ENCODE measurements at regions not wholly inside any gene's neighbourhood (a gene's known extent, or its start where the extent isn't known, plus 50 kb on each side); places are given as distances from the start of the nearest gene placed in this dataset.

DNA sequence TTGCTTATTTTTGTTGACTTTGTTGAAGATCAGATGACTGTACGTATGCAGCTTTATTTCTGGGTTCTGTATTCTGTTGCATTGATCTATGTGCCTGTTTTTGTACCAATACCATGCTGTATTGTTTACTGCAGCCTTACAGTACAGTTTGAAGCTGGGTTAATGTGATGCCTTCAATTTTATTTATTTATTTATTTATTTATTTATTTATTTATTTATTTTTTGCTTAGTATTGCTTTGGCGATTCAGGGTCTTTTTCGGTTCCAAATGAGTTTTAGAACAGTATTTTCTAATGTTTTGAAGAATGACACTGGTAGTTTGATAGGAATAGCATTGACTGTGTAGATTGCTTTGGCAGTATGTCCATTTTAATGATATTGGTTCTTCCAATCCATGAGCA is 210.3 kb downstream of the EPM2A start:
- no peak for DNase-seq (ENCODE audit: low read depth, low spot score)

DNA sequence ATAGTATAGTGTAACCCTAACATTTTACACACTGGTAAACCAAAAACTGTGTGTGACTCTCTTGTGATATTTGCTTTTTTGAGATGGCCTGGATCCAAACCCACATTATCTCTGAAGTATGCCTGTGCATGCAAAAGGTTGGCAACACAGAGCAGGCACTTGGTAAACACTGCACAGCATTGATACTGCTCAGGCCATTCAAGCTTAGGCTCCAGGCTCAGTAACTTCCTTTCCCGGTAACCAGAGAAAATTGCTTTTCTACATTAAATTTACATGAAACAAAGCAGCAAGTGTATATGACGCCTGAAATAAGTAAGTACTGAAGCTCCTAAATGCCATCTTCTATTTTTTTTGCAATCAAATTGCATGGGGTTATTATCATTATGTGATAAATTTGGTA is 205.7 kb downstream of the EPM2A start:
- DNase-seq (ENCODE audit: low read depth, low spot score) = no peak

DNA sequence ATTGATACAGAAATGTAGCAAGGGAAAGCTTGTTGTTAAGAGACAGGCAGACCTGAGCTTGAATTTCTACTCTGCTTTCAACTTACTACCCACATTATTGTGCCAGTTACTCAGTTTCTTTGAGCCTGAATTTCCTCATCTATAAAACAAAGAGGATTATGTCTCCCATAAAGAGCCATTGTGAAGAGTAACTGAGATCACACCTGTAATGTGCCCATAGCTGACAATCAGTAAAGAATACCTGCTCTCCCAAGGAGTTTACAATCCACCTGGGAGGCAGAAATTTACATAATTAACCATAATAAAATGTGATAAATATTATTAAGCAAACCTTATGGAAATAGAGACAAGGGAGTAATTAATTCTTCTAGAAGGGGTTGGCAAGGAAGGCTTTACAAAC is 204.9 kb downstream of the EPM2A start:
- no peak for DNase-seq (ENCODE audit: low read depth, low spot score)

DNA sequence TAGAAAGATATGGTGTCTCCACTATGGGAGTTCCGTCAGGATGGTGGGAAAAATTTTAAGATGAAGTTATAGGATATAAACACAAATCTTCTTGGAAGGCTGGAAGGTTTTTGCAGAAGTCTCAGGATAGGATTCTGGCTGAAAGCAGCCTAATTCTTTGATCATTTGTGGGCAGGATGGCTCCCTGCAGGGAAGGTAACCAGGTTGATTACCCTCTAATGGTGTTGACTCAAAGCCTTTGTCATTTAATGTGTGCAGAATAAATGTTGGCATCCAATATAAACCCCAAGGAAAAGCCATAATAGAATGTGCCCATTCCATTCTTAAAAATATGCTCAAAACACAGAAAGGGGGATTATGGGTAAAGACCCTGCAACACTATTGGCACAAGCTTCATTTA is 204.3 kb downstream of the EPM2A start:
- DNase-seq (ENCODE audit: low read depth, low spot score) = no peak

DNA sequence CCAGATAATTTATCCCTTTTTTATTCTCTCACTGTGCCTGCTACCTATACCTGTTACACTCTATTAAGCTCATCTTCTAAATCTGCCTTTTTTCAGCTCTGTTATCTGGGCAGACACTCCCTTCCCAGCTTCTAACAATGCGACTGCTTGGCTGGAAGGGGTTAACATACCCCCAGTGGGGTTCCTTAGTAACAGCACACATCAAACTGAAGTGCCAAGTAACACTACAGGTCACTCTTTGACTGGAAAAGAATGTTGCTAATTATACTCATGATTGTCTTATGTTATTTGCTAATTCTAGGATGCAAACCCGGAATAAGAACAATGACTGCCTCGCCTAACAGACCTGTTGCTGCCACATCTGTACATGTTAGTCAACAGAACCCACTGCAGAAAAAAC is 203.5 kb downstream of the EPM2A start:
- no peak for DNase-seq (ENCODE audit: low read depth, low spot score)

DNA sequence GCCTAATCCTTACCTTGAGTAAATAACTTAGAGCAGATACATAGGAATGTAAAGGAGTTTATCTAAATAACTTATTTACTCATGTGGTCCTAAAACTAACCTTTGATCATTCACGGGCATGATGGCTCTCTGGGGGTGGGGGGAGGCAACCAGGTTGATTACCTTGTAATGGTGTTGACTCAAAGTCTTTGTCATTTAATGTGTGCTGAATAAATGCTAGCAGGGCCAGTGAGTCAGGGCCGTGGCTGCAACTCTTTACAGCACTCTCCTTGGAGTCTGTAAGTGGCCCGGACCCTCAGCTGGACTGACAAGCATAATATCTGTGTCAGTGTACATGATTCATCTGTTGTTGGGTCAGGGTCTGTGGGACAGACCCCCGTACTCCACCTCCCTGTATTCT is 203.0 kb downstream of the EPM2A start:
- DNase-seq (ENCODE audit: low read depth, low spot score) = no peak

DNA sequence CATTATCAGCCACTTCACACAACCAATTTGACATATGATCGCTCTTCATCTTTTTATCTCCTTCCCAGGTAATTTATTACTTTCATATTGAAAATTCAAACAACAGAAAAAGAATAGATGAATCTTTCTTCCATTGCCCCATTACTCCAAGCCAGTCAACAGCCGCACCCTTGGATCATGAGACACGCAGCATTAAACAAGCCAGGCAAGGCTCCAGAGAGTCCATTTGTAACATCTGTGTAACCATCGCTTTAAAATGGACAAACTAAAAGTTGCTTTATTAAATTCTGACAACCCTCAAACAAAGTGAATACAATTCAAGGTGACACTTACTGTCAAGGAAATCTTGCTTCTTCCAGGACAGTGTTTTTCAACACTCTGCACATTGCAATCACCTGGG is 200.3 kb downstream of the EPM2A start:
- no peak for DNase-seq (ENCODE audit: low read depth, low spot score)

DNA sequence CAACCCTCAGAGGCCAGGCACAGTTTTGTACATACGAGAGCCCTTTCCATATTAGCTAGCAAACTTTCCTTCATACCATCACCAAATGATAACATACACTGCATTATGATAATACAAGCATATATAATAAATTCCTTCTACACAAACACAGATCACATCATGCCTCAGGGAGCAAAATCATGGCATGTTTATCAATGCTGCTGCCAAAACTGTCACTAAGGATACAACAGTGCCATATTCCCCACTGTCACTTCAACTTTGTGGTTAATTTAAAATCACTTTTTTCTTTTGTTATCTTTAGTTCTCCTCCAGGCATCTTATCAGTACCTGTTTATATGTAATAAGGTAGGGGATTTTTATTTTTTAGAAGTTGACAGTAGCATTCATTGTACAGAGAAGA is 196.3 kb downstream of the EPM2A start:
- DNase-seq (ENCODE audit: low read depth, low spot score) = no peak

DNA sequence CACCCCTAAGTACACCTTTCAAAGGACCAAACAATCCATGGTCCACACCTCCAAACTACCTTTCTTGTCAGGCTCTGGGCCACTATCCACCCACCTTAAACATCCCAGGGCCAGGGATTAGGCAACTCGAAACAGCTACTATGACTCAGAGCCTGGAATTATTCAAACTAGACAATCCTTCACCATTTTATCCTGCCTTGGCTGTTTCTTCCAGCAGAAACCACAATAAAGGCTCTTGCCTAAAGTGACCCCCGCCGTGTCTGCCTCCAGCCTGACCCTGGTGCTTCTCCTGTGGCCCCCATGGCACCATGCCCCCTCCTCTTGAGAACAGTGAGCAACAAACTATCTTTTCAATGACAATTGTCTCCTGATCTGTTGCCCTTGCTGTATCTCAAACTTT is 195.5 kb downstream of the EPM2A start:
- no peak for DNase-seq (ENCODE audit: low read depth, low spot score)

DNA sequence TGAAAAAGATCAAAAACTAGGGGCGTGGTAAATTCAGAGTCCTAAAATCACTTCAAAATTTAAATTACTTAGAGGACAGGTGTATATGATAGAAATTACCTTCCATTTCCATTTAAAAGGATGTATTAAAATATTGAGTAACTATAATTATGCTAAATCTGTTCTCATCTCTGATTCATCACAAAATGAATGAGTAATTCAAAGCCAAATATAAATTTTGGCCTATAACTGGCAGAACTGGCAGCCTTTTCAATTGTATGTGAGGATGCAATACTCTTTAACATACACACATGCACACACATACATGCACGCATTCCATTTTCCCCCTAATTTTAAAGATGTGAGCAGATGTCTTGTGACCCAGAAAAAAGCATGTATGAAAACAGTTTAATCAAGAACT is 194.6 kb downstream of the EPM2A start:
- no peak for DNase-seq (ENCODE audit: low read depth, low spot score)

DNA sequence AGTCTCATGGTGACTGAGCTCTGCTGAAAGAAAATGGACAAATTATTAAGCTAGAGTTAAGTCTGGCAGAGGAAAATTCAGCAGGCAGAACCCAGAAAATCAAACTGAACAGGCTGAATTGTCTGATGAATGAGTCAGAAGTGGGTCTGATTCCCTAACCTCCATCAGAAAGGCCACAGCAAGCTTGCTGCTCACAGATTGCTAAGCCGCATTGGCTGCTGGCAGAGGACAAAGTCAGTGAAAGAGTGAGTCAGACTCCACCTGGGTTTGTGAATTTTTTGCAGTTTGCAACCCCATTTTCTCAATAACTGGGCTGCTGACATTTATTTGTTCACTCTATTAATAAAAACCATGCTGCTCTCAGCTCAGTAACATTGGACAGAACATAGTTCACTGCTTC is 191.3 kb downstream of the EPM2A start:
- DNase-seq (ENCODE audit: low read depth, low spot score) = no peak

DNA sequence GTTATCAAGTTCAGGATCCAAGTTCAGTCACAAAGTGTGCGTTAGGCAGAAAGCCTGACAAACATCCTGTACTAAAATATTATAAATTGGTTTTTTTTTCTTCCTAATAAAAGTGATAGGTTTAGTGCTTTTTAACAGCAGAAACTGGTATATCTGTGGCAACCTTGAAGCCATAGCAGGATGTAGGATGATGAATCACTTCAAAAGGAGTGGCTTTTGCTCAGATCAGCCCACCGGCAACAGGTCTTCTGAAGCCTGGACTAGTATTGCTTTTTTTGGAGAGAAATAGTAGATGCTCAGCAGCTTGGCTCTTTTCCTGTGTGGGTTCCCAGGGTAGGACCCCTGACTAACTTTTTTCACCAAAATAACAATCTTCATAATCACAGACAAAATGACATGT is 190.8 kb downstream of the EPM2A start:
- no peak for DNase-seq (ENCODE audit: low read depth, low spot score)

DNA sequence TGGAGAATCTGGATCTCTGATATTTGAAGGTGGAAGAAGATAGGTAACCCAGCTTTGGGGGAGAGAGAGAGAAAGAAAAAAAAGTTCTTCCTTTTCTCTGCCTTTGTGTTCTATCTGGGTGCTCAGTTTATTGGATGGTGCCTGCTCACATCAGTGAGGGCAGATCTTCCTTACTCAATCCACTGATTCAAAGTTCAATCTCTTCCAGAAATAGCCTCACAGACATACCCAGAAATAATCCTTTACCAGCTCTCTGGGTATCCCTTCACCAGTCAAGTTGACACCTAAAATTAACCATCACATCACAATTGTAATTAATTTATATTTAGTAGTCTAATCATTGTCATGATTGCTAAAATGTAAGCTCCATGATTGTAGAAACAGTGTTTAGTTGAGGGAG is 189.1 kb downstream of the EPM2A start:
- DNase-seq (ENCODE audit: low read depth, low spot score) = no peak

DNA sequence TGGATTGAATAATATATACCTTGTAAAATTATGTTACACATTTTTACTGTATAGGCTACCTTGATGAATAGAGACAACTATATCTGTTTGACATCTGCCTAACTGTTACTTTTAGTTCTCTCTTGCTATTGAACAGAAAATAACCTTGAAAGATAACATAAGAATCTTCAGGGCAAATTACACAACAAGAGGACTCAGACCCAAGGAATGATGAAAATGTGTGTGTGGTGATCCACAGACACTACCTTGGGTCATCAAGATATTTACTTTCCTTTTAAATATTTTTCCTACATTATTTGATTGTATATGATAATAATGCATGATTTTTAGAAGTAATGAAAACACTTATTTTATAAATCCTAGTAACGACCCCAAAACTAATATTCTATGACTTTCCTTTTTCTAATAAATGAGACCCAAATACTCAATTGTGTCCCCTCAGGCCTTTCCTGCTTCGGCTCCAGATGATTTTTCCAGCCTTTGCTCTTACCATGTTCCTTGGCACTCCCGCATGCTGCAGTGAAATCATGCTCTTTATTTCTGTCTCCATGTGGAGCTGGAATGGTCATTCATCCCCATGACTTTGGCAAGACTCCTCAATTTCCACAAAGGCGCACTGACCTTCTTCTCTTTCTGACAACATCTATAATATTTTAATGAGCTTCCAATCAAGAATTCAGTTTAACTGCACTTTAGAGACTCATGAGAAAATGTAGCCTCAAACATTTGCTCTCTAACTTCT is 187.6 kb downstream of the EPM2A start:
- DNase-seq (ENCODE audit: low read depth, low spot score) = no peak

DNA sequence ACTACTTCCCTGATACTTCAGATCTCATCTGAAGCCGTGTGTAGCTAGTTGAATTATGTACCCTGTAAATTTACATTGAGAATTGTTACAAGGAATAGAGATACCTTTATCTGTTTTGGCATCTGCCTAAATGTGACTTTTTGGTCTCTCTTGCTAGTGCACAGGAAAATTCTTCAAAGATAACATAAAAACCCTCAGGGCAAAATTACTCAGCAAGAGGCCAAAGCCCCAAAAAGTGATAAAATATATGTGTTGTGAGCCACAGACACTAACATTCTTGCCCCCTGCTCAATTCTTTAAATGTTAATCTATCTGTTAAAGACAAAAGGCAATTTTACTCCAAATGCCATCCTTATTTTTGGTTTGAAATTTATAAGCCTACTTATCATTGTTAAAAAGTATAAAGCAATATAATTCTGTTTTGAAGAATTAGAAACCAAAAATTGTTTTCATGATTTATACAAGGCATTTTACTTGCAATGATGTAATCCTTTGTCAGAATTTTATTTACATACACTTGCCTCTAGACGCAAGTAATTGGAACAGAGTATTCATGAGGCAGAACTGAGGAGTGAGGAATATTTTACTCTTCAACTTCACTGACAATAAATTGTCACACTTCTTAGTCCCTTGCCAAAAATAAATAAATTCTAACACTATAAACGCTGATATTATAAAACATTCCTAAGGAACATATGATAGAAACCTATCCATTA is 186.2 kb downstream of the EPM2A start:
- DNase-seq (ENCODE audit: low read depth, low spot score) = no peak

DNA sequence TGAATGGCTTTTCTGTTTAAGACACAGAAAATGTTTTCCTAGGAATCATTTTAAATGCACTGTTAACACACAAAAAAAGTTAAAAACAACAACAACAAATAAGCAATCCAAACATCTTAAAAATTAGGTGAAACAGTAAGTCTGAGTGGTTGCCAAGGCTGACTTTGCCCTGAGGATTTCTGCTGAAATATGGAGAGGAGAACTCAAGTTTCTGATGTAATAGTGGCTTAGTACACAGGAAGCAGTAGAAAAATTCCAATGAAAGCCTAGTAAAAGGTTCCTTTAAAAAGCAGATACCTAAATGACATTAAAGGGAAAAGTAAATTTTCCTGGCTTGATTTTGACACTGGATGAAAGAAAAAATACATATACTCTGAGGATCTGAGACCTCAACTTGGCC is 184.2 kb downstream of the EPM2A start:
- no peak for DNase-seq (ENCODE audit: low read depth, low spot score)

DNA sequence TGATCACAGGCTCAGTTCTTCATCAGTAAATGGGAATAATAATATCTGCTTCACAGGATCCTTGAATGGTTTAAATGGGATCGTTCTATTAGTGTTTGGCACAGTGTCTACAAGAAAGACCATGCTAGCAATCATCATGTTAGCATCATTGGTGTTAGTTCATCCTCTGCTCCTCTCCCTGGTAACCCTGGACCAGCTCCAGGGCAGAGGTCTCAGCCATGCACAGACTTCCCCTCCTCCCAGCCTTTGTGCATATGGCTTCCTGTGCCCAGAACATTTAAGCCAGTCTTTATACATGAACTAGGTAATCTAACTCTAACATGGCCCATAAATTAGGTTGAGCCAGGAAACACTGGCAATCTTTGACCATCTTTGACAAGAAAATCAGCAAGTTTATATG is 180.2 kb downstream of the EPM2A start:
- DNase-seq (ENCODE audit: low read depth, low spot score) = no peak

DNA sequence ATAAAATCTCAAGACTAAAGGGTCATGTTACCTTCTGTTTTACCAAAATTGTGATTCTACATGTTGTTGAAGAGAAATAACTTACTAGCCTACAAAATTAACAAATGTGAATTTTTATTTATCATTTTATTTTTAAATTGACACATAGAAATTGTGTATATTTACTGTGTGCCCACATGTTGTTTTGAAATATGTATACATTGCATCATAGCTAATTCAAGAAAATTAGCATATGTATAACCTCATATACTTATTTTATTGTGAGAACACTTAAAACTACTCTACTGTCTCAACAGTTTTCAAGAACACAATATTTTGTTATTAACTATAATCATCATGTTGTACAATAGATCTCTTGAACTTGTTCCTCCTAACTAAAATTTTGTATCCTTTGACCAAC is 177.8 kb downstream of the EPM2A start:
- no peak for DNase-seq (ENCODE audit: low read depth, low spot score)

DNA sequence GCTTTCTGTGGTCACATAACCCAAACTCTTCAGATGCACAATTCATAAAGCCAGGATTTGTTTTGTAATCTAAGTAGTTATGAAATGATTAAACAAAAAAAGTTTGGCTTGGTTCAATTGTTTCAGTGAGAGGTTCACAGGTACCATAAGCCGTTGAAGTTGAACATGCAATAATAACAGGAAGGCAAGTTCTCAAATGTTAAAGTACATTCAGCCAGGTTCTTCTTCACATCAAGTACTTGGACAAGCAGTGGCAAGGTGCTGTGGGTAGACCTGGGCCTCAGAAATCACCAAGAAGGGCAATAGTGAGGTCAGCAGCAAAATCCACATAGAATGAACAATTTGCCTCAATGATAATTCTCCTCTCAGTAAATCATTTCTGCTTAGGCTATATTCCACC is 175.5 kb downstream of the EPM2A start:
- DNase-seq (ENCODE audit: low read depth, low spot score) = no peak

DNA sequence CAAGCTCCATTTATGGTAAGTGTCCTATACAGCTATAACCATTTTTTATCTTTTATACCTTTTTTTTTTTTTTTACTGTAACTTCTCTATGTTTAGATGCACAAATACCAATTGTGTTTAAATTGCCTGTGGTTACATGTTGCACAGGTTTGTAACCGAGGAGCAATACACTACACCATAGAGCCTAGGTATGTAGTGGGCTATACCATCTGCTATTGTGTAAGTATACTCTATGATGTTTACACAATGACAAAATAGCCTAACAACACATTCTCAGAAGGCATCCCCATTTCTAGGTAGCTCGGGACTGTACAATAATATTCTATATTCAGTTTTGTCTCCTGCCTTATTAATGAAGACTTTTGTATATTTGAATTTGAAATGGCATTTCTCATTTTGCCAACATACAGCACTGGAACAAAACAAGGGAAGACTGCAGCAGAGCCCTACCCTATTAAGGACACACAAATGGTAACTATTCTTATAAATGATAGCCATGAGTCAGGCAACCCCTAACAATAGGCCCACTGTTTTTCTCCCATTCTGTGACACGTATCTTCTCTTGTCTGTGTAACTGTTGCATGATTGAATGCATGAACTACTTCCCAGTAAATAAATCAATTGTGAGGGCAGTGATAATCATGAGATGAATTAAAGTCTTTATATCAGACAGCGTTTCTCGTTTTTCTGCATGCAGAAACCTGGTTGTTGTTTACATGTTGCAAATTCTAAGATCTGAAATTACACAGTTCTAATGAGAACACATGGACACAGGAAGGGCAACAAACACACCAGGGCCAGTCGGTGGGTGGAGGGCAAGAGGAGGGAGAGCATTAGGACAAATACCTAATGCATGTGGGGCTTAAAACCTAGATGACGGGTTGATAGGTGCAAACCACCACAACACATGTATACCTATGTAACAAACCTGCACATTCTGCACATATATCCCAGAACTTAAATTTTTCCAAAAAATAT is 173.9 kb downstream of the EPM2A start:
- no peak for DNase-seq (ENCODE audit: low read depth, low spot score)

DNA sequence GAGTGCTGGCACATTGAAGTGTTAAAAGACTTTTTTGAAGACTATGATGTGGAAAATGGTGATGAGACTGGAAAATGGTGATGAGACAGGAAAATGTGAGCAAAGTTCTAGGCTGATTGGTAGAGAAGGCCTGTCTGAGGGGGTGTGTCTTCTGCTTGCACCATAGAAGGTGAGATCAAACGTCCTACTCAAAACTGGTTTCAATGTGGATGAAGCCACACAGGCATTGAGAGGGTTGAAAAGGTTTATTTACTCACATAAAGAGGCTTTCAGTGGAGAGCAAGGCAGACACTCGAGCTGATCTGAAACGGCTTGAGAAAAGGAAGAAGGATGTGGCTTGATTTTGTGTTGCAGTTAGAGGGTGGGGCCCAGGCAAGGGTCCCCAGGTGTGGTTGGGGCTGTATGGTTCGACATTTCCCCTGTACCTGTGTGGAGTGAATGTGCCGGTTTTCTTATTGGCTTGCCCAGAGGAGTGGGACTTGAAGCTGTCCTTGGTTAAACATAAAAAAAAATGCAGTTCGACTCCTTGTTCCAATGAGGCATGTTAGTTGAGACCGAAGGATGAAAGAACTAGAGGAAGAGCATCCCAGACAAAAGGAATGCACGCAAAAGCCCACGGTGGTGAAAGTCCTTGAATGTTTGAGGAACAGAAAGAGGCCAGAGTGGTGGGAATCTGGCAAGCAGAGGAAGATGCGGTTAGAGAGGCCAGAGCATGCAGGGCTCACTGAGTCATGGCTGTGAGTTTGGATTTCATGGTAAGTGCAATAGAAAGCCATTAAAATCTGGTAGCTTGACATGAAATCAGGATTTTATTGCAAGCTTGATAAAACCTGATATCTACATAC is 172.3 kb downstream of the EPM2A start:
- no peak for DNase-seq (ENCODE audit: low read depth, low spot score)
